Breast epithelium (tissue), 3 donors: ENCODE measurements at regions not wholly inside any gene's neighbourhood (a gene's known extent, or its start where the extent isn't known, plus 50 kb on each side); places are given as distances from the start of the nearest gene placed in this dataset.

Experiments
- CTCF ChIP-seq, 3 donors: fragments of 450-650 bp; IDR thresholded peaks; one replicate each; pipeline ENCODE4 v1.5.1; 2016 to 2017; ENCODE audit warnings: antibody characterized with exemption in 3 of 3, mild to moderate bottlenecking in 3 of 3, moderate library complexity in 3 of 3
- POLR2A ChIP-seq: fragments of 450-650 bp; IDR thresholded peaks from one replicate; pipeline ENCODE4 v1.6.1; 2016; ENCODE audit warnings: antibody characterized with exemption, mild to moderate bottlenecking, moderate library complexity

- TF ChIP-seq CTCF (IDR thresholded peaks at IDR 0.05) = no peak
- no peak for TF ChIP-seq POLR2A
Measured at GRCh38 chr5:164498438-164498837, 993.0 kb downstream of the MAT2B start.
